Testis (tissue), 2 donors: ENCODE measurements at regions not wholly inside any gene's neighbourhood (a gene's known extent, or its start where the extent isn't known, plus 50 kb on each side); places are given as distances from the start of the nearest gene placed in this dataset.

Experiments
- POLR2A ChIP-seq: fragments of 450-650 bp; IDR thresholded peaks from one replicate; pipeline ENCODE4 v1.6.1; 2017; ENCODE audit warnings: antibody characterized with exemption, mild to moderate bottlenecking, moderate library complexity
- TF ChIP-seq, protein P1 (sequence below), 3 experiments: fragments of 450-650 bp in 2 of 3; fragments of 200-600 bp in 1 of 3; sonication (generic) in 1 of 3; IDR thresholded peaks; one replicate each; pipeline ENCODE4 v1.5.1; 2016 to 2019; ENCODE audit warnings: antibody characterized with exemption in 3 of 3, mild to moderate bottlenecking in 2 of 3, moderate library complexity in 1 of 3

- TF ChIP-seq, protein P1, sequence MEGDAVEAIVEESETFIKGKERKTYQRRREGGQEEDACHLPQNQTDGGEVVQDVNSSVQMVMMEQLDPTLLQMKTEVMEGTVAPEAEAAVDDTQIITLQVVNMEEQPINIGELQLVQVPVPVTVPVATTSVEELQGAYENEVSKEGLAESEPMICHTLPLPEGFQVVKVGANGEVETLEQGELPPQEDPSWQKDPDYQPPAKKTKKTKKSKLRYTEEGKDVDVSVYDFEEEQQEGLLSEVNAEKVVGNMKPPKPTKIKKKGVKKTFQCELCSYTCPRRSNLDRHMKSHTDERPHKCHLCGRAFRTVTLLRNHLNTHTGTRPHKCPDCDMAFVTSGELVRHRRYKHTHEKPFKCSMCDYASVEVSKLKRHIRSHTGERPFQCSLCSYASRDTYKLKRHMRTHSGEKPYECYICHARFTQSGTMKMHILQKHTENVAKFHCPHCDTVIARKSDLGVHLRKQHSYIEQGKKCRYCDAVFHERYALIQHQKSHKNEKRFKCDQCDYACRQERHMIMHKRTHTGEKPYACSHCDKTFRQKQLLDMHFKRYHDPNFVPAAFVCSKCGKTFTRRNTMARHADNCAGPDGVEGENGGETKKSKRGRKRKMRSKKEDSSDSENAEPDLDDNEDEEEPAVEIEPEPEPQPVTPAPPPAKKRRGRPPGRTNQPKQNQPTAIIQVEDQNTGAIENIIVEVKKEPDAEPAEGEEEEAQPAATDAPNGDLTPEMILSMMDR (IDR thresholded peaks at IDR 0.05): no peak
- no peak for TF ChIP-seq POLR2A
Observed at GRCh38 chr6:109225946-109226345, 130.6 kb downstream of the CEP57L1 start.
